Spinal cord (tissue), 9 donors: ENCODE measurements at regions not wholly inside any gene's neighbourhood (a gene's known extent, or its start where the extent isn't known, plus 50 kb on each side); places are given as distances from the start of the nearest gene placed in this dataset.

Experiments
- DNase-seq, 6 donors: peaks; one replicate each; pipeline versions ENCODE4 v3.0.0 to v3.0.0-alpha.2; 2013 to 2015; ENCODE audit warnings: low spot score in 6 of 6, low read depth in 4 of 6
- H3K27ac ChIP-seq: one replicate; pipeline ENCODE4 v1.5.1; 2013; ENCODE audit warnings: low read depth, low read length, control low read depth
- H3K27me3 ChIP-seq: one replicate; pipeline ENCODE4 v1.6.1; 2013; ENCODE audit warnings: low read length; ENCODE audit not compliant: control insufficient read depth, insufficient read depth
- H3K36me3 ChIP-seq: one replicate; pipeline ENCODE4 v1.6.1; 2013; ENCODE audit warnings: low read length; ENCODE audit not compliant: control insufficient read depth, insufficient read depth
- H3K4me1 ChIP-seq: one replicate; pipeline ENCODE4 v1.6.1; 2013; ENCODE audit warnings: low read length; ENCODE audit not compliant: control insufficient read depth, insufficient read depth
- H3K4me3 ChIP-seq: one replicate; pipeline ENCODE4 v1.5.1; 2013; ENCODE audit warnings: low read depth, low read length, control low read depth
- H3K9me3 ChIP-seq: one replicate; pipeline ENCODE4 v1.6.1; 2013; ENCODE audit warnings: low read length; ENCODE audit not compliant: control insufficient read depth, insufficient read depth
- WGBS: methylation state at CpG from one replicate; pipeline ENCODE4 v1.1.5; 2013; ENCODE audit warnings: missing lambda C conversion rate; ENCODE audit not compliant: insufficient coverage; 5-methylcytosine and 5-hydroxymethylcytosine counted together
- donor health status: healthy.

- H3K27me3 ChIP-seq: peaks cover 11% of the 10 kb centered on the region
- 68% methylated on average over 4 of the region's 6 CpGs for WGBS
- no peak for DNase-seq
- H3K27ac ChIP-seq: no peak overlapping the region
- H3K36me3 ChIP-seq: no peaks in the 10 kb centered on the region
- no peaks in the 10 kb centered on the region for H3K9me3 ChIP-seq
- H3K4me1 ChIP-seq: peaks cover 36% of the 10 kb centered on the region
- H3K4me3 ChIP-seq: no peak overlapping the region
Observed at GRCh38 chrX:39757971-39758370, 339.8 kb downstream of the BCOR start.

DNA sequence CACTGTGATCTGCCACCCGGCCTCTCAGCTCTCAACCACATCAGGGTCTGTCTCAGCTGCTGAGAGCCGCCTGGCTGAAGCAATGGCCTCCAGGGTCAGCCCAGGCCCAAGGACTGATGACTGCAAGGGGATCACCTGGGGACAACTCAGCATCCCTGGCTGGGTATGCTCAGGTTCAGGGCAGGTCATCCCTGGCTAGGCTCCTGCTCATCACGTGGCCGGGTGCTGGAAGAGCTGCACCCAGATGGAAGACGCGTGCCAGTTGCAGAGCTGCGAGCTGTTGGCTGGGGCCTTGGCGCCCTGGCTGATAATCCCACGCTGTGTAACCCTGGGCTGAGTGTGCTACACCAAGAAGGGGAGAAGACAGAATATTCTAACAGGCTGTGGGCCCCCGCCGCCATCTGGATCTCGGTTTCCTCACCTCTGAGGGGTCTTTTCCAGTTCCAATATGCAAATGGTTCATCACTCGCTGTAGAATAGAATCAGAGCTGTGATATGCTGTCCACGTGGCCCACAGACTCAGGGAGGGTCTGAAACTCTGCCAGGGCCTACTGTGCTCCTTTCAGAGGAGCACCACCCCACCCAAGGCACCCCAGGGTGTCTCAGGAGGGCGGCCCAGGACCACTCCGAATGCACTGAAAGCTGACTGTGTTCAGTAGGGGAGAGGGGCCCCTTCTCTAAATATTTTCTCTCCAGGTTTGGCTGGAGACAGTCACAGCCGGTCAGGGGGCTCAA lies 338.8 kb downstream of the BCOR start:
- H3K27me3 ChIP-seq: peaks cover 11% of the 10 kb centered on the region
- H3K36me3 ChIP-seq: no peaks in the 10 kb centered on the region
- peak in 1 of 6 donors; percentile 64 for DNase-seq
- peaks cover 36% of the 10 kb centered on the region for H3K4me1 ChIP-seq
- 64% methylated on average over 15 of the region's 17 CpGs for WGBS
- H3K4me3 ChIP-seq: no peak overlapping the region
- peak overlapping the region; percentile 72 for H3K27ac ChIP-seq
- no peaks in the 10 kb centered on the region for H3K9me3 ChIP-seq

GRCh38 chrX:39759526-39760224 lies 338.1 kb downstream of the BCOR start:
- peaks cover 35% of the 10 kb centered on the region for H3K4me1 ChIP-seq
- H3K27ac ChIP-seq: peak overlapping the region; percentile 72
- peak in 2 of 6 donors; percentile 61 to 84 for DNase-seq
- H3K27me3 ChIP-seq: peaks cover 11% of the 10 kb centered on the region
- no peaks in the 10 kb centered on the region for H3K36me3 ChIP-seq
- no peak overlapping the region for H3K4me3 ChIP-seq
- 36% methylated on average over 14 of the region's 15 CpGs for WGBS
- H3K9me3 ChIP-seq: no peaks in the 10 kb centered on the region

DNA sequence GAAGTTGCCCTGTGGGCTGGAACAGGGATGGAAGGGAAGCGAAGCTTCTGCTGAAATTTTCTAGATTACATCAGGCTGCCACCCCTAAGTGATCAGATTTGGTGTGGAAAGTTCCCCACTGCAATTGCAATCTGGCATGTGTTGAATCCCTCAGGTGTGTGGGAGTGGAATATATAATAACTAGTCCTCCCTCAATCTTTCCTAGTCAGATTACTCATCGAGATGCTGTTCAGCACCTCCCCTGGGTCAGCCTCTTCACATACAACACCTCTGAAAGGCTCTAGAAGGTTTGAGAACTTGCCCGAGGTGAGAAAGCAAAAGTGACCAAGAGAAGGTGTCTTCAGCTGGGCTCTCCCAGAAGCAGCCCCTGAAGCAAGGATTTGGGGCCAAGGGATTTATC lies 336.8 kb downstream of the BCOR start:
- Histone ChIP-seq H3K27me3 (peaks cover 11% of the 10 kb centered on the region), H3K36me3 (no peaks in the 10 kb centered on the region), H3K9me3 (no peaks in the 10 kb centered on the region), H3K27ac (no peak overlapping the region), H3K4me3 (no peak overlapping the region), H3K4me1 (peaks cover 23% of the 10 kb centered on the region)
- no peak for DNase-seq
- 60% methylated on average over 1 of the region's 3 CpGs for WGBS

DNA sequence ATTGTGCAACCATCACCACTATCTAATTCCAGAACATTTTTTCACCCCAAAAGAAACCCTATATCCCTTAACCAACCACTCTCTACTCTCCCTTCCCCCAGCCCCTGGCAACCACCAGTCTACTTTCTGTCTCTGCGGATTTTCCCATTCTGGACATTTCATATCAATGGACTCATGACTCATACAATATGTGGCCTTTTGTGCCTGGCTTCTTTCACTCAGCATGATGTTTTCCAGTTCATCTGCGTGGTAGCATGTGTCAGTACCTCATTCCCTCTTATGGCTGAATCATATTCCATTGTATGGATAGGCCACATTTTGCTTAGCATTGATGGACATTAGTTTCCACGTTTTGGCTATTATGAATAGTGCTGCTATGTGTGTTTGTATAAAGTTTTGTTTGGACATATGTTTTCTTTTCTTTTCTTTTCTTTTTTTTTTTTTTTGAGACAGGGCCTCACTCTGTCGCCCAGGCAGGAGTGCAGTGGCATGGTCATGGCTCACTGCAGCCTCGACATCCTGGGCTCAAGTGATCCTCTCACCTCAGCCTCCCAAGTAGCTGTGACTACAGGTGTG lies 335.4 kb downstream of the BCOR start:
- H3K4me3 ChIP-seq: no peak overlapping the region
- no peak for DNase-seq
- no peaks in the 10 kb centered on the region for H3K36me3 ChIP-seq
- H3K27ac ChIP-seq: no peak overlapping the region
- no peaks in the 10 kb centered on the region for H3K9me3 ChIP-seq
- 100% methylated on average over 1 of the region's 5 CpGs for WGBS
- H3K27me3 ChIP-seq: peaks cover 11% of the 10 kb centered on the region
- peaks cover 30% of the 10 kb centered on the region for H3K4me1 ChIP-seq

GRCh38 chrX:39764441-39764914 lies 333.3 kb downstream of the BCOR start:
- no peak for DNase-seq
- H3K4me1 ChIP-seq: peaks cover 24% of the 10 kb centered on the region
- whole genome bisulfite sequencing: 46% methylated on average over 7 of the region's 10 CpGs
- no peaks in the 10 kb centered on the region for H3K36me3 ChIP-seq
- H3K4me3 ChIP-seq: no peak overlapping the region
- H3K9me3 ChIP-seq: no peaks in the 10 kb centered on the region
- no peak overlapping the region for H3K27ac ChIP-seq
- peaks cover 5% of the 10 kb centered on the region for H3K27me3 ChIP-seq

- Histone ChIP-seq H3K4me3 (no peak overlapping the region), H3K27me3 (peaks cover 4% of the 10 kb centered on the region), H3K9me3 (no peaks in the 10 kb centered on the region), H3K27ac (no peak overlapping the region), H3K36me3 (no peaks in the 10 kb centered on the region), H3K4me1 (peaks cover 15% of the 10 kb centered on the region)
- WGBS: 76% methylated on average over 3 of the region's 7 CpGs
- DNase-seq: no peak
Observed at GRCh38 chrX:39765327-39765726, 332.4 kb downstream of the BCOR start.

GRCh38 chrX:39766085-39766726 lies 331.6 kb downstream of the BCOR start:
- Histone ChIP-seq H3K9me3 (no peaks in the 10 kb centered on the region), H3K36me3 (no peaks in the 10 kb centered on the region), H3K27ac (no peak overlapping the region), H3K4me1 (peaks cover 13% of the 10 kb centered on the region), H3K27me3 (peaks cover 4% of the 10 kb centered on the region), H3K4me3 (no peak overlapping the region)
- no peak for DNase-seq
- WGBS: 76% methylated on average over 6 of the region's 10 CpGs

GRCh38 chrX:39766855-39767254 lies 330.9 kb downstream of the BCOR start:
- H3K9me3 ChIP-seq: no peaks in the 10 kb centered on the region
- H3K36me3 ChIP-seq: no peaks in the 10 kb centered on the region
- 34% methylated on average over 7 of the region's 8 CpGs for WGBS
- H3K4me1 ChIP-seq: peaks cover 17% of the 10 kb centered on the region
- DNase-seq: peak in 2 of 6 donors; percentile 59 to 76
- no peak overlapping the region for H3K27ac ChIP-seq
- H3K4me3 ChIP-seq: no peak overlapping the region
- H3K27me3 ChIP-seq: peaks cover 4% of the 10 kb centered on the region
